ENCODE measurements at regions not wholly inside any gene's neighbourhood (a gene's known extent, or its start where the extent isn't known, plus 50 kb on each side); places are given as distances from the start of the nearest gene placed in this dataset.
"Not testable (repeated sequence)": the region's sequence is repeated elsewhere in the genome, so short reads cannot be mapped to it uniquely, and the experiment has no call there.

DNA sequence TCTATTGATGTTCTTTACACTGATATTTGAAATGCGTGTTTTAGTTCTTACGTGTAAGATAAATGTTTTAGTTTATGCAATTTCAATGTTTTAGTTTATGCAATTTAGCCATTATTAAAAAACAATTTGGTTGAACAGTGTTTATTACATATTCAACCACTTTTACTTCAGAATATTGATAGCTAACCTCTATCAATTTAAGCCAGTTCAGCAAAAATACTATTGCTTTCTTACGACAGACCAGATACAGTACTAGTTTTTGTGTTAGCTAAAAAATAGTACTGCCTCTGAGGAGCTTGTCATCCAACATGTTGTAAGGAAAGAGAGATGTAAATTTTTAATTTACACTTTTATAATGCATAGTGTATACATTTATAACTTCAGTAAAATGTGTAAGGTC is 361.7 kb upstream of the FAT1 start:
- Histone ChIP-seq H3K36me3 (no peaks in the 10 kb centered on the region), H3K27ac (no peak overlapping the region), H3K4me1 (replicated peaks) (peaks cover 6% of the 10 kb centered on the region), H3K9me3 (replicated peaks) (no peaks in the 10 kb centered on the region), H3K4me3 (no peak overlapping the region), H3K27me3 (replicated peaks) (no peaks in the 10 kb centered on the region)
- no peak for DNase-seq (ENCODE audit: low read depth in 1 of 2, low spot score in 2 of 2)

DNA sequence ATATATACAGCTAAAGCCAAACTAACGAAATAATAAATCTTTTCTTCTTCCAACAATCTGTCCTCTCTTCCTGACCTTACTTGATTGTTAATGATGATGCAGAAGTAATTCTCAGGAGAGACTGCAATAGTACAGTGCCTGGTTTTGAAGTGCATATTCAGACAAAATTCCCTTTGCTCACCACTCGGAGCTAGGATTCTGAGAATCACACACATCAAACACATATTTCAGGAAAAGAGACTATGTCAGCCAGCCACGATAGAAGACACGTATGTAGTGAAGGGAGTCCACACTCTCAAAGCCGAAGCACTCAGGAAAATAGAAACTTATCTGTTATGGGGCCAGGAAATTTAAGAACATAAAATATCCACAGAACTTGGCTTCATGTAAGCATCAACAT is 362.5 kb upstream of the FAT1 start:
- Histone ChIP-seq H3K27me3 (replicated peaks) (no peaks in the 10 kb centered on the region), H3K36me3 (no peaks in the 10 kb centered on the region), H3K27ac (no peak overlapping the region), H3K4me1 (replicated peaks) (peaks cover 12% of the 10 kb centered on the region), H3K4me3 (no peak overlapping the region), H3K9me3 (replicated peaks) (no peaks in the 10 kb centered on the region)
- no peak for DNase-seq (ENCODE audit: low read depth in 1 of 2, low spot score in 2 of 2)

- Histone ChIP-seq H3K27me3 (replicated peaks) (no peaks in the 10 kb centered on the region), H3K9me3 (replicated peaks) (no peaks in the 10 kb centered on the region), H3K27ac (no peak overlapping the region), H3K4me3 (no peak overlapping the region), H3K4me1 (replicated peaks) (peaks cover 12% of the 10 kb centered on the region), H3K36me3 (no peaks in the 10 kb centered on the region)
- DNase-seq (ENCODE audit: low read depth in 1 of 2, low spot score in 2 of 2): no peak
Observed at GRCh38 chr4:187088070-187088799, 364.6 kb upstream of the FAT1 start.

DNA sequence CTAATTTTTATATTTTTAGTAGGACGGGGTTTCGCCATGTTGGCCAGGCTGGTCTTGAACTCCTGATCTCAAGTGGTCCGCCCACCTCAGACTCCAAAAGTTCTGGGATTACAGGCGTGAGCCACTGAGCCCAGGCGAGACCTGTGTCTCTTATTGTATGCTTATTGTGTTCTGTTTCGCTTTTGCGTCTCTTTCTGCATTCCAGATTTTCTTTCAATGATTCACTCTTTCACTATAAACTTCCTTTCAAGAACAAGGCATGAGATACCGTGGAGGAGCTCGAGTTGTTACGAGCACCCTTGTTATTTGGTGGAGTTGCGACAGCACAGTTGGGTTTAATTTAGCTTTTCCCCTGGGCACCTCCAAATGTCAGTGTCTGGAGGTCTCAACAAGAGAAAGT is 366.7 kb upstream of the FAT1 start:
- Histone ChIP-seq H3K9me3 (replicated peaks) (no peaks in the 10 kb centered on the region), H3K36me3 (no peaks in the 10 kb centered on the region), H3K4me1 (replicated peaks) (peaks cover 12% of the 10 kb centered on the region), H3K27me3 (replicated peaks) (no peaks in the 10 kb centered on the region), H3K27ac (peak overlapping the region; percentile 70), H3K4me3 (no peak overlapping the region)
- peak; percentile 76 to 87 for DNase-seq (ENCODE audit: low read depth in 1 of 2, low spot score in 2 of 2)

DNA sequence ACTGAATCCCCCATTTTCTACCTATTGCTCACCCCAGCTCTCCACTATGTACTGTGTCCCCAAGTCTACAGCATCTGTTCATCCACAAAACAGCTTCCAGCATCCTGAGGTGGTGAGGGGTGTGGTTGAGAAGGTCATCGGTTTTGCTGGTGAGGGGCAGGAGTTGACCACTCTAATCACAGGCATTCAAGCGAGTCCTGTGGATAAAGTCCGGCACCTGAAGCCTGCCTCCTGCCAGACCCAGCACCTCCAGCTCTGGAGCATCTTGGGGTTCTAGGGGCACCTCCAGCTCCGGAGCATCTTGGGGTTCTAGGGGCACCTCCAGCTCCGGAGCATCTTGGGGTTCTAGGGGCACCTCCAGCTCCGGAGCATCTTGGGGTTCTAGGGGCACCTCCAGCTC is 367.2 kb upstream of the FAT1 start:
- H3K27me3 ChIP-seq (replicated peaks); H3K9me3 ChIP-seq (replicated peaks); DNase-seq (ENCODE audit: low read depth in 1 of 2, low spot score in 2 of 2); H3K36me3 ChIP-seq; H3K4me3 ChIP-seq: not testable (repeated sequence)
- peak overlapping the region; percentile 70 for H3K27ac ChIP-seq
- peaks cover 12% of the 10 kb centered on the region for H3K4me1 ChIP-seq (replicated peaks)

- no peak overlapping the region for H3K4me3 ChIP-seq
- 0 out of 2 replicates have a peak, but pooled peaks cover 2% of the 10 kb centered on the region for H3K9me3 ChIP-seq (replicated peaks)
- H3K4me1 ChIP-seq (replicated peaks): peaks cover 12% of the 10 kb centered on the region
- no peaks in the 10 kb centered on the region for H3K27me3 ChIP-seq (replicated peaks)
- H3K27ac ChIP-seq: no peak overlapping the region
- no peak for DNase-seq (ENCODE audit: low read depth in 1 of 2, low spot score in 2 of 2)
- no peaks in the 10 kb centered on the region for H3K36me3 ChIP-seq
Observed at GRCh38 chr4:187094144-187094543, 370.5 kb upstream of the FAT1 start.

DNA sequence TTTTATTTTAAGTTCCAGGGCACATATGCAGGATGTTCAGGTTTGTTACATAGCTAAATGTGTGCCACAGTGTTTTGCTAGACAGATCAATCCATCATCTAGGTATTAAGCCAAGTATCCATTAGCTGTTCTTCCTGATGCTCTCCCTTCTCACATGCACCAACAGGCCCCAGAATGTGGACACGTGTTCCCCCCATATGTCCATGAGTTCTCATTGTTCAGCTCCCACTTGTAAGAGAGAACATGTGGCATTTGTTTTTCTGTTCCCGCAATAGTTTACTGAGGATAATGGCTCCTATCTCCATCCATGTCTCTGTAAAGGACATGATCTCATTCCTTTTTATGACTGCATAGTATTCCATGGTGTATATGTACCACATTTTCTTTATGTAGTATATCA is 374.8 kb upstream of the FAT1 start:
- Histone ChIP-seq H3K9me3 (replicated peaks) (0 out of 2 replicates have a peak, but pooled peaks cover 2% of the 10 kb centered on the region), H3K36me3 (no peaks in the 10 kb centered on the region), H3K4me3 (no peak overlapping the region), H3K4me1 (replicated peaks) (no peaks in the 10 kb centered on the region), H3K27ac (no peak overlapping the region), H3K27me3 (replicated peaks) (no peaks in the 10 kb centered on the region)
- DNase-seq (ENCODE audit: low read depth in 1 of 2, low spot score in 2 of 2): no peak

DNA sequence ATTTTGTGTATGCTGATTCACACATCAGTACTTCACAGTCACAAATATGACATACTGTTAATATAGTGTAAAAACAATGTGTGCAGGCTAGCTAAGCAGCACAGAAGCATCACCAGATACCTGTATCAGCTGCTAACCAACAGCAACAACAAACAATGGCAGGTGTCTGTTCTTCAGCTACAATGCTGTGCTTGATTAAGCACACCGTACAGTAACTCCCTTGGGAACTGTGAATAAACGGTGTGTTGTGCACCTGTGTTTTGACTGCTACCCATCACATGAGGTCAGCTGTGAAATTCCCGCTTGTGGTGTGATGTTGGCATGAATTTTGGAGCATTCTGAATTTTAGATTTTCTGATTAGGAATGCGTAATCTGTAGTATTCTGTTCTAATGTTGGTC is 379.7 kb upstream of the FAT1 start:
- no peak for DNase-seq (ENCODE audit: low read depth in 1 of 2, low spot score in 2 of 2)
- H3K27me3 ChIP-seq (replicated peaks): no peaks in the 10 kb centered on the region
- no peaks in the 10 kb centered on the region for H3K4me1 ChIP-seq (replicated peaks)
- no peaks in the 10 kb centered on the region for H3K36me3 ChIP-seq
- H3K4me3 ChIP-seq: no peak overlapping the region
- H3K27ac ChIP-seq: no peak overlapping the region
- no peaks in the 10 kb centered on the region for H3K9me3 ChIP-seq (replicated peaks)

- H3K4me1 ChIP-seq (replicated peaks): no peaks in the 10 kb centered on the region
- DNase-seq (ENCODE audit: low read depth in 1 of 2, low spot score in 2 of 2): no peak
Observed at GRCh38 chr4:187108845-187109244, 385.2 kb upstream of the FAT1 start.

DNA sequence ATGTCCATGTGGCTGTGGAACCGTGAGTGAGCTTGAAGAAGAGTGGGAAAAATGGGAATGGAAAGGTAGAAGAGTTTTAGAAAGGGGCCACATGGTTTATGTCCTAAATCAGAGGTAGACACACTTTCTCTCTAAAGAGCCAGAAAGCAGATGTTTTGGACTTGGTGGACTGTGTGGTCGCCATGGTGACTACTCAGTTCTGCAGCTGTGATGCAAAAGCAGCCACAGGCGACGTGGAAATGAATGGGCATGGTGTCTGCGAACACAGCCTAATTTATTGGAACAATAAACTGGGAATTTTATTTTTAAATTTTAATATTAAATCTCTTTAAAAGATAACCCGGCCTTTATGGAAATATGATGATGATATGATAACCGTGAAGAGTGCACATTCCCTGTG is 386.0 kb upstream of the FAT1 start:
- H3K27ac ChIP-seq: no peak overlapping the region
- no peak overlapping the region for H3K4me3 ChIP-seq
- H3K9me3 ChIP-seq (replicated peaks): no peaks in the 10 kb centered on the region
- H3K36me3 ChIP-seq: no peaks in the 10 kb centered on the region
- H3K27me3 ChIP-seq (replicated peaks): no peaks in the 10 kb centered on the region; the same call in 1 of the 2 replicates
- DNase-seq (ENCODE audit: low read depth in 1 of 2, low spot score in 2 of 2): no peak
- no peaks in the 10 kb centered on the region for H3K4me1 ChIP-seq (replicated peaks)

More at GRCh38 chr4:187108845-187109244, 385.2 kb upstream of the FAT1 start:
- Histone ChIP-seq H3K4me3 (no peak overlapping the region), H3K27ac (no peak overlapping the region), H3K36me3 (no peaks in the 10 kb centered on the region), H3K9me3 (replicated peaks) (no peaks in the 10 kb centered on the region), H3K27me3 (replicated peaks) (no peaks in the 10 kb centered on the region)

- H3K27me3 ChIP-seq (replicated peaks): no peaks in the 10 kb centered on the region; the same call in 1 of the 2 replicates
Observed at GRCh38 chr4:187118166-187118565, 394.5 kb upstream of the FAT1 start.

GRCh38 chr4:187118602-187119120 is 395.0 kb upstream of the FAT1 start:
- Histone ChIP-seq H3K4me1 (replicated peaks) (no peaks in the 10 kb centered on the region), H3K4me3 (no peak overlapping the region), H3K36me3 (no peaks in the 10 kb centered on the region), H3K27me3 (replicated peaks) (no peaks in the 10 kb centered on the region; the same call in 1 of the 2 replicates), H3K27ac (no peak overlapping the region), H3K9me3 (replicated peaks) (no peaks in the 10 kb centered on the region)
- no peak for DNase-seq (ENCODE audit: low read depth in 1 of 2, low spot score in 2 of 2)

More at GRCh38 chr4:187118166-187118565, 394.5 kb upstream of the FAT1 start:
- Histone ChIP-seq H3K27ac (no peak overlapping the region), H3K4me1 (replicated peaks) (no peaks in the 10 kb centered on the region), H3K36me3 (no peaks in the 10 kb centered on the region), H3K9me3 (replicated peaks) (no peaks in the 10 kb centered on the region), H3K4me3 (no peak overlapping the region)
- DNase-seq (ENCODE audit: low read depth in 1 of 2, low spot score in 2 of 2): no peak

GRCh38 chr4:187124331-187124730 is 400.7 kb upstream of the FAT1 start:
- no peaks in the 10 kb centered on the region for H3K9me3 ChIP-seq (replicated peaks)
- H3K27ac ChIP-seq: no peak overlapping the region
- DNase-seq (ENCODE audit: low read depth in 1 of 2, low spot score in 2 of 2): no peak
- H3K4me3 ChIP-seq: no peak overlapping the region
- no peaks in the 10 kb centered on the region for H3K36me3 ChIP-seq
- H3K27me3 ChIP-seq (replicated peaks): no peaks in the 10 kb centered on the region
- peaks cover 21% of the 10 kb centered on the region for H3K4me1 ChIP-seq (replicated peaks)

DNA sequence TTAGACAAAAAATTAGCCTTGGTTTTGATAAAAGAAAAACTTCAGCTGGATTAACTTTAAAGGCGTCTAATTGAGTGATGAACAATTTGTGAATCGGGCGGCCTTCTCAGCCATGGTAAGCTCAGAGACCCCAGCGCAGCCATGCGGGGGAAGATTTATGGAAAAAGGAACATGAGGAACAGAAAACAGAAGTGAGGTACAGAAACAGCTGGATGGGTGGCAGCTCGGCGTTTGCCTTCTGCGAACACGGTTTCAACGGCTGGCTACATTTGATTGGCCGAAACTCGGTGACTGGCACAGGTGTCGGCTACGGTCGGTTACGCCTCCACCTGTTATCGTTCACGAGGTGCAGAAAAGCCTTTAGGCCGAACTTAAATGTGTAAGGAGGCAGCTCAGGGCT is 401.4 kb upstream of the FAT1 start:
- Histone ChIP-seq H3K9me3 (replicated peaks) (no peaks in the 10 kb centered on the region), H3K4me3 (no peak overlapping the region), H3K27me3 (replicated peaks) (no peaks in the 10 kb centered on the region), H3K4me1 (replicated peaks) (peaks cover 29% of the 10 kb centered on the region), H3K27ac (no peak overlapping the region), H3K36me3 (no peaks in the 10 kb centered on the region)
- DNase-seq (ENCODE audit: low read depth in 1 of 2, low spot score in 2 of 2): no peak

Data from SJSA1 (cell line).